H9 (cell line): ENCODE measurements at regions not wholly inside any gene's neighbourhood (a gene's known extent, or its start where the extent isn't known, plus 50 kb on each side); places are given as distances from the start of the nearest gene placed in this dataset.

Source experiments
- DNase-seq: peaks from one replicate; pipeline ENCODE4 v3.0.0-alpha.2; 2017
- H2AFZ ChIP-seq: one replicate; pipeline ENCODE4 v1.6.1; 2013; ENCODE audit warnings: mild to moderate bottlenecking, low read length, control low read depth, moderate library complexity
- H2AK5ac ChIP-seq: 2 replicates; pipeline ENCODE4 v1.6.1; 2013; ENCODE audit warnings: low read length, control low read depth, mixed read lengths; ENCODE audit not compliant: insufficient read length
- H2BK120ac ChIP-seq: one replicate; pipeline ENCODE4 v1.6.1; 2013; ENCODE audit warnings: low read depth, mild to moderate bottlenecking, low read length, control low read depth, inconsistent platforms; ENCODE audit not compliant: poor library complexity, severe bottlenecking
- H2BK12ac ChIP-seq: 2 replicates; pipeline ENCODE4 v1.6.1; 2013; ENCODE audit warnings: low read length, control low read depth, mixed read lengths, low read depth; ENCODE audit not compliant: insufficient read length
- H2BK15ac ChIP-seq: 2 replicates; pipeline ENCODE4 v1.6.1; 2013; ENCODE audit warnings: low read depth, low read length, control low read depth
- H2BK20ac ChIP-seq: one replicate; pipeline ENCODE4 v1.6.1; 2013; ENCODE audit warnings: low read depth, mild to moderate bottlenecking, low read length, control low read depth, inconsistent platforms; ENCODE audit not compliant: poor library complexity, severe bottlenecking
- H2BK5ac ChIP-seq: 2 replicates; pipeline ENCODE4 v1.6.1; 2013; ENCODE audit warnings: low read length, control low read depth, mixed read lengths; ENCODE audit not compliant: insufficient read length
- H3K14ac ChIP-seq: 2 replicates; pipeline ENCODE4 v1.6.1; 2013; ENCODE audit warnings: low read length, control low read depth; ENCODE audit not compliant: insufficient read depth
- H3K18ac ChIP-seq: 2 replicates; pipeline ENCODE4 v1.6.1; 2013; ENCODE audit warnings: low read depth, mild to moderate bottlenecking, mixed read lengths, low read length, control low read depth; ENCODE audit not compliant: insufficient read length
- H3K23ac ChIP-seq: 2 replicates; pipeline ENCODE4 v1.6.1; 2013; ENCODE audit warnings: low read length, control low read depth, mixed read lengths, low read depth; ENCODE audit not compliant: insufficient read length
- H3K23me2 ChIP-seq: 2 replicates; pipeline ENCODE4 v1.6.1; 2013; ENCODE audit warnings: low read depth, mild to moderate bottlenecking, mixed read lengths, low read length, control low read depth; ENCODE audit not compliant: insufficient read length, poor library complexity, severe bottlenecking
- H3K27ac ChIP-seq: 2 replicates; pipeline ENCODE4 v1.5.1; 2013; ENCODE audit warnings: low read length, control low read depth, mixed read lengths, low read depth; ENCODE audit not compliant: insufficient read length
- H3K27me3 ChIP-seq: 2 replicates; pipeline ENCODE4 v1.6.1; 2013; ENCODE audit warnings: low read length, control low read depth, inconsistent platforms; ENCODE audit not compliant: insufficient read depth
- H3K4ac ChIP-seq: 2 replicates; pipeline ENCODE4 v1.6.1; 2013; ENCODE audit warnings: low read depth, mild to moderate bottlenecking, control low read depth, inconsistent platforms, low read length, moderate library complexity
- H3K4me1 ChIP-seq: 2 replicates; pipeline ENCODE4 v1.6.1; 2013; ENCODE audit warnings: low read length, control low read depth, inconsistent platforms; ENCODE audit not compliant: insufficient read depth
- H3K4me2 ChIP-seq: 2 replicates; pipeline ENCODE4 v1.6.1; 2013; ENCODE audit warnings: low read length, control low read depth, mixed read lengths; ENCODE audit not compliant: insufficient read length, insufficient read depth
- H3K56ac ChIP-seq: 2 replicates; pipeline ENCODE4 v1.6.1; 2013; ENCODE audit warnings: low read depth, mild to moderate bottlenecking, mixed read lengths, low read length, control low read depth; ENCODE audit not compliant: insufficient read length
- H3K79me1 ChIP-seq: 2 replicates; pipeline ENCODE4 v1.6.1; 2013; ENCODE audit warnings: low read depth, mild to moderate bottlenecking, moderate library complexity, low read length, control low read depth, inconsistent platforms; ENCODE audit not compliant: insufficient read depth, poor library complexity, severe bottlenecking
- H3K79me2 ChIP-seq: 2 replicates; pipeline ENCODE4 v1.6.1; 2013; ENCODE audit warnings: low read length, control low read depth, inconsistent platforms; ENCODE audit not compliant: insufficient read depth
- H3K9ac ChIP-seq: 2 replicates; pipeline ENCODE4 v1.6.1; 2013; ENCODE audit warnings: low read length, control low read depth, mixed read lengths; ENCODE audit not compliant: insufficient read length; ENCODE audit errors: extremely low read depth
- H3K9me3 ChIP-seq: one replicate; pipeline ENCODE4 v1.6.1; 2013; ENCODE audit warnings: low read depth, low read length, inconsistent platforms; ENCODE audit not compliant: control insufficient read depth
- H3T11ph ChIP-seq: one replicate; pipeline ENCODE4 v1.6.1; 2013; ENCODE audit warnings: mild to moderate bottlenecking, low read length, control low read depth, inconsistent platforms
- H4K20me1 ChIP-seq: one replicate; pipeline ENCODE4 v1.6.1; 2013; ENCODE audit not compliant: control insufficient read depth, insufficient read length, insufficient read depth
- H4K5ac ChIP-seq: 2 replicates; pipeline ENCODE4 v1.6.1; 2013; ENCODE audit warnings: low read depth, mild to moderate bottlenecking, mixed read lengths, low read length, control low read depth; ENCODE audit not compliant: insufficient read length
- H4K8ac ChIP-seq: replicated peaks from 2 replicates; pipeline ENCODE4 v1.6.1; 2013; ENCODE audit warnings: low read length, control low read depth, mixed read lengths, low read depth; ENCODE audit not compliant: insufficient read length
- H4K91ac ChIP-seq: 2 replicates; pipeline ENCODE4 v1.6.1; 2013; ENCODE audit warnings: low read depth, mild to moderate bottlenecking, moderate library complexity, mixed read lengths, low read length, control low read depth; ENCODE audit not compliant: insufficient read length
- H3K27ac Mint-ChIP-seq, 3 experiments: 2 replicates in 2 of 3; 3 replicates in 1 of 3; pipeline ENCODE4 v1.8.0; 2020 to 2021; ENCODE audit warnings: mixed read lengths in 3 of 3, mild to moderate bottlenecking in 1 of 3, moderate library complexity in 1 of 3
- H3K27me3 Mint-ChIP-seq: 2 replicates; pipeline ENCODE4 v1.8.0; 2021; ENCODE audit warnings: low read depth, mild to moderate bottlenecking, moderate library complexity, mixed read lengths
- H3K36me3 Mint-ChIP-seq, 3 experiments: 2 replicates in 2 of 3; 3 replicates in 1 of 3; pipeline ENCODE4 v1.8.0; 2020 to 2021; ENCODE audit warnings: low read depth in 3 of 3, mixed read lengths in 3 of 3; ENCODE audit not compliant: insufficient read depth in 1 of 3
- H3K4me1 Mint-ChIP-seq, 2 experiments: 2 replicates each; pipeline ENCODE4 v1.8.0; 2020; ENCODE audit warnings: mixed read lengths in 2 of 2
- H3K4me3 Mint-ChIP-seq, 2 experiments: 2 replicates in 1 of 2; 3 replicates in 1 of 2; pipeline ENCODE4 v1.8.0; 2020 to 2021; ENCODE audit warnings: mild to moderate bottlenecking in 2 of 2, mixed read lengths in 2 of 2, moderate library complexity in 1 of 2
- H3K9me3 Mint-ChIP-seq, 2 experiments: 2 replicates in 1 of 2; 3 replicates in 1 of 2; pipeline ENCODE4 v1.8.0; 2020; ENCODE audit warnings: mild to moderate bottlenecking in 2 of 2, mixed read lengths in 2 of 2, moderate library complexity in 1 of 2
- WGBS: extraction: QIAGEN DNeasy Blood & Tissue Kit; methylation state at CpG from one replicate; pipeline ENCODE4 v1.1.7; 2013; ENCODE audit warnings: missing lambda C conversion rate, low lambda C conversion rate, mixed read lengths; ENCODE audit not compliant: insufficient read length; ENCODE audit errors: extremely low coverage; 5-methylcytosine and 5-hydroxymethylcytosine counted together
- TF ChIP-seq, protein P1 (sequence below): fragments of 200-600 bp; sonication (generic); conservative IDR thresholded peaks from 3 replicates; pipeline ENCODE4 v1.8.0; 2021; ENCODE audit warnings: antibody characterized with exemption, mild to moderate bottlenecking

DNA sequence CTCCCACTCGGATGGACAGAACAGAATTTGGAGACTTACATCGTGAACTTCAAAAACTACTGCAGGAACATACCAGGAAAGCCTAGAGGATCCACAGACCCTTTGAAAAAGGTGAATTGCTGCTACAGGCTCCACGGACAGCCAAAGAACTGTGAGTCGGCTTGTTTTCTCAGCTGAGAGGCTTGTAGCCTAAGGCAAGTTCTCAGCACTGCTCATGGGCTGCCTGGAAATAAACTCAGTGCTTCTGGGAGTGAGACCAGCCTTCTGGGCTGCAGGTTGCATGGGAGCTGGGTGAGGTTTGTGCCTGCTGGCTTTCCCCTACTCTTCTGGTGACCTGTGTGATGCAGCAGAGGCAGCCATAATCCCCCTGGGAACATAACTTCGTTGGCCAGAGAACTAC, 1397.6 kb downstream of the FAM133A start:
- peaks cover 3 to 9% (median 4%) of the 10 kb centered on the region in 3 experiments; a peak in 5 of 7 replicates for H3K36me3 Mint-ChIP-seq
- DNase-seq: no peak
- H2AFZ ChIP-seq: no peak overlapping the region
- peaks cover 21 to 43% of the 10 kb centered on the region in 2 experiments for H3K4me1 Mint-ChIP-seq
- no peak overlapping the region for H4K91ac ChIP-seq
- H2AK5ac ChIP-seq: no peak overlapping the region
- H3K4me2 ChIP-seq: no peak overlapping the region
- H2BK20ac ChIP-seq: no peak overlapping the region
- TF ChIP-seq, protein P1, sequence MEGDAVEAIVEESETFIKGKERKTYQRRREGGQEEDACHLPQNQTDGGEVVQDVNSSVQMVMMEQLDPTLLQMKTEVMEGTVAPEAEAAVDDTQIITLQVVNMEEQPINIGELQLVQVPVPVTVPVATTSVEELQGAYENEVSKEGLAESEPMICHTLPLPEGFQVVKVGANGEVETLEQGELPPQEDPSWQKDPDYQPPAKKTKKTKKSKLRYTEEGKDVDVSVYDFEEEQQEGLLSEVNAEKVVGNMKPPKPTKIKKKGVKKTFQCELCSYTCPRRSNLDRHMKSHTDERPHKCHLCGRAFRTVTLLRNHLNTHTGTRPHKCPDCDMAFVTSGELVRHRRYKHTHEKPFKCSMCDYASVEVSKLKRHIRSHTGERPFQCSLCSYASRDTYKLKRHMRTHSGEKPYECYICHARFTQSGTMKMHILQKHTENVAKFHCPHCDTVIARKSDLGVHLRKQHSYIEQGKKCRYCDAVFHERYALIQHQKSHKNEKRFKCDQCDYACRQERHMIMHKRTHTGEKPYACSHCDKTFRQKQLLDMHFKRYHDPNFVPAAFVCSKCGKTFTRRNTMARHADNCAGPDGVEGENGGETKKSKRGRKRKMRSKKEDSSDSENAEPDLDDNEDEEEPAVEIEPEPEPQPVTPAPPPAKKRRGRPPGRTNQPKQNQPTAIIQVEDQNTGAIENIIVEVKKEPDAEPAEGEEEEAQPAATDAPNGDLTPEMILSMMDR: no peak
- H4K8ac ChIP-seq: no peak overlapping the region
- H2BK12ac ChIP-seq: no peak overlapping the region
- H3K18ac ChIP-seq: no peak overlapping the region
- H3K4ac ChIP-seq: no peak overlapping the region
- no peak overlapping the region; the same call in 1 of the 2 replicates for H3K14ac ChIP-seq
- no peaks in the 10 kb centered on the region for H4K20me1 ChIP-seq
- no peaks in the 10 kb centered on the region for H3K79me1 ChIP-seq
- H3K23ac ChIP-seq: no peak overlapping the region
- no peak overlapping the region for H3K56ac ChIP-seq
- no peak overlapping the region for H3T11ph ChIP-seq
- H2BK120ac ChIP-seq: no peak overlapping the region
- no peaks in the 10 kb centered on the region for H3K27me3 ChIP-seq
- no peak overlapping the region for H3K9ac ChIP-seq
- no peaks in the 10 kb centered on the region for H3K27me3 Mint-ChIP-seq
- no CpG with 5 or more reads among the region's 5 CpGs for WGBS
- H3K9me3 ChIP-seq: no peaks in the 10 kb centered on the region
- no peak overlapping the region for H2BK15ac ChIP-seq
- H3K27ac Mint-ChIP-seq: peak overlapping the region in 1 of 3 experiments; percentile 9; a peak in 1 of 7 replicates
- H4K5ac ChIP-seq: no peak overlapping the region
- H3K4me3 Mint-ChIP-seq: no peak overlapping the region
- peaks cover 4% of the 10 kb centered on the region; the same call in 1 of the 2 replicates for H3K4me1 ChIP-seq
- H3K9me3 Mint-ChIP-seq: no peaks in the 10 kb centered on the region; a peak in 1 of 5 replicates
- H3K79me2 ChIP-seq: no peaks in the 10 kb centered on the region
- no peak overlapping the region for H2BK5ac ChIP-seq
- H3K23me2 ChIP-seq: no peaks in the 10 kb centered on the region
- no peak overlapping the region for H3K27ac ChIP-seq
